ENCODE measurements at regions not wholly inside any gene's neighbourhood (a gene's known extent, or its start where the extent isn't known, plus 50 kb on each side); places are given as distances from the start of the nearest gene placed in this dataset.

GRCh38 chr9:17978773-17979172, 399.9 kb downstream of the SH3GL2 start:
- no peak for DNase-seq

GRCh38 chr9:17986595-17986994, 407.7 kb downstream of the SH3GL2 start:
- no peak for DNase-seq

- no peak for DNase-seq
These were observed 408.3 kb downstream of the SH3GL2 start for GRCh38 chr9:17987189-17987588.

- no peak for DNase-seq
These were observed 409.6 kb downstream of the SH3GL2 start for GRCh38 chr9:17988489-17988888.

GRCh38 chr9:17990602-17991001, 411.7 kb downstream of the SH3GL2 start:
- DNase-seq = no peak

GRCh38 chr9:17993024-17993423, 414.2 kb downstream of the SH3GL2 start:
- no peak for DNase-seq

- DNase-seq = no peak
These were observed 416.0 kb downstream of the SH3GL2 start for GRCh38 chr9:17994695-17995425.

GRCh38 chr9:17996728-17997127, 417.9 kb downstream of the SH3GL2 start:
- DNase-seq = no peak

GRCh38 chr9:18002718-18003438, 424.0 kb downstream of the SH3GL2 start:
- no peak for DNase-seq

GRCh38 chr9:18006591-18006990, 427.7 kb downstream of the SH3GL2 start:
- DNase-seq = no peak

- no peak for DNase-seq
These were observed 428.8 kb downstream of the SH3GL2 start for GRCh38 chr9:18007621-18008020.

- no peak for DNase-seq
These were observed 431.0 kb downstream of the SH3GL2 start for GRCh38 chr9:18009902-18010301.

GRCh38 chr9:18010492-18010891, 431.6 kb downstream of the SH3GL2 start:
- no peak for DNase-seq

- DNase-seq = no peak
These were observed 433.3 kb downstream of the SH3GL2 start for GRCh38 chr9:18012170-18012569.

GRCh38 chr9:18014556-18014955, 435.7 kb downstream of the SH3GL2 start:
- DNase-seq = no peak

GRCh38 chr9:18015116-18015515, 436.2 kb downstream of the SH3GL2 start:
- DNase-seq = no peak

GRCh38 chr9:18017136-18017535, 438.3 kb downstream of the SH3GL2 start:
- no peak for DNase-seq

GRCh38 chr9:18018221-18018620, 439.4 kb downstream of the SH3GL2 start:
- DNase-seq = no peak

- DNase-seq = no peak
These were observed 439.8 kb downstream of the SH3GL2 start for GRCh38 chr9:18018661-18019060.

GRCh38 chr9:18020121-18020745, 441.4 kb downstream of the SH3GL2 start:
- DNase-seq = no peak

- DNase-seq = no peak
These were observed 443.8 kb downstream of the SH3GL2 start for GRCh38 chr9:18022642-18023041.

GRCh38 chr9:18023332-18023731, 444.5 kb downstream of the SH3GL2 start:
- no peak for DNase-seq

GRCh38 chr9:18032636-18033035, 441.3 kb upstream of the ADAMTSL1 start:
- DNase-seq = no peak

All from hindlimb muscle (tissue), 1 donor.